ENCODE measurements at regions not wholly inside any gene's neighbourhood (a gene's known extent, or its start where the extent isn't known, plus 50 kb on each side); places are given as distances from the start of the nearest gene placed in this dataset.
A peak's percentile ranks its signal among the peaks of the same experiment; 100 is the strongest.

GRCh38 chr1:234866007-234866866 is 256.3 kb upstream of the IRF2BP2 start:
- no peak for DNase-seq (ENCODE audit: low read depth in 1 of 2, low spot score in 1 of 2)
- TF ChIP-seq JUND (IDR thresholded peaks at IDR 0.05; ENCODE audit: low read depth) = no peak
- in situ Hi-C loops (cut with HindIII; ENCODE audit: low pct_unique_long_range_greater_than_20kb, low sequenced_read_pairs) = no loop called here

DNA sequence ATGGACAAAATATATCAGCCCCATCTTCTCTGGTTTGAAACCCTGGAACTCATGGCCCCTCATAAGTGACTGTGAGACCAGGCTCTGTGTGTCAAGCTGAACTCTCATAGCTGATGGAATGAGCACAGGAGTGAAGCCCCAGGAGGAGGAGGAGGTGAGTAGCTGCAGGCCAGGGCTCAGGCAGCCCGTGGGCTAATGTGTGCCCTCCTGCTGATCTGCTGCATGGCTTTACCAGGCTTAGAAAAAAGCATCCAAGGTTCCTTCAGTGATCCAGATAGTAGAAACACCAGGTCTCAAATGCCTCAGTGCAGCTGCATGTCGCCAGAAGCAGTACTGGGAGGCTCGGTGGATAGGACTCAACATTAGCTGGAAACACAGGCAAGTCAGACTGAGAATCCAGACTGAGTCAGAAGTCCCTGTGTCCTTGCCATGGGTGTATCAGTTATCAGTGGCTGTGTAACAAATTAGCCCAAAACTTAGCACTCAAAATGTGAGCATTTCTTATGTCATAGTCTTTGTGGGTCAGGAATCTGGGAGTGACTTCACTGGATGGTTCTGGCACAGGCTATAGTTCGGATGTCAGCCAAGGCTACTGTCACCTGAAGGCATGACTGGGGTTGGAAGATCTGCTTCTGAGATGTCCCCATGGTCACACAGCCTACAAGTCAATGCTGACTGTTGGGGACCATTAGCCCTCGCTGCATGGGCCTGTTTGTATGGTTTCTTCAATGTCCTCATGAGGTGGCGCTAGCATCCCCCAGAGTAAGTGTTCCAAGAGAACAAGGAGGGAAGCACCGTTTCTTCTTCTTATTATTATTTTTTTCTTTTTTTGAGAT is 255.4 kb upstream of the IRF2BP2 start:
- in situ Hi-C loops (cut with HindIII; ENCODE audit: low pct_unique_long_range_greater_than_20kb, low sequenced_read_pairs) = no loop called here
- DNase-seq (ENCODE audit: low read depth in 1 of 2, low spot score in 1 of 2) = no peak

GRCh38 chr1:234864116-234864515 is 254.1 kb upstream of the IRF2BP2 start:
- TF ChIP-seq JUND (IDR thresholded peaks at IDR 0.05; ENCODE audit: low read depth) = no peak
- DNase-seq (ENCODE audit: low read depth in 1 of 2, low spot score in 1 of 2) = no peak
- in situ Hi-C loops (cut with HindIII; ENCODE audit: low pct_unique_long_range_greater_than_20kb, low sequenced_read_pairs) = no loop called here

More for the DNA sequence above, 255.4 kb upstream of the IRF2BP2 start:
- TF ChIP-seq JUND (IDR thresholded peaks at IDR 0.05; ENCODE audit: low read depth) = no peak

DNA sequence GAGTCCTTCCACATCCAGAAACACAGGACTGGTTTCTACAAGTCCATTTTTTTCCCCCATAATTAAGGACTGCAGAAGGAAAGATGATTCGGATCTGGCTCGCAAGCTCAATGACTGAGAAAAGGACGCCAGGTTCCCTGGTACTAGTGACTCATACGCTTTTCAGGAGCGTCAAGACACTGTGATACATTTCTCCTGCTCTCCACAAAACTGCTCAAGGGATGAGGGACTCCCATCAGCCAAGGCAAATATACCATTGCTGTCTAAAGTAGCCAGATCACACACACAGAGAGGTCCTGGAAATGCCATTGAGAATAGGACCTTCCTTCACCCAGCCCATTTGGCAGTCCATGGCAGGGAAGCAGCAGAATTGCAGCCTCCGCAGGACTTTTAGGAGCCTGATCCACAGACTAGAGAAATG is 253.6 kb upstream of the IRF2BP2 start:
- in situ Hi-C loops (cut with HindIII; ENCODE audit: low pct_unique_long_range_greater_than_20kb, low sequenced_read_pairs) = no loop called here
- DNase-seq (ENCODE audit: low read depth in 1 of 2, low spot score in 1 of 2) = no peak
- TF ChIP-seq JUND (IDR thresholded peaks at IDR 0.05; ENCODE audit: low read depth) = no peak

GRCh38 chr1:234862944-234863515 is 253.1 kb upstream of the IRF2BP2 start:
- no peak for TF ChIP-seq JUND (IDR thresholded peaks at IDR 0.05; ENCODE audit: low read depth)
- in situ Hi-C loops (cut with HindIII; ENCODE audit: low pct_unique_long_range_greater_than_20kb, low sequenced_read_pairs) = no loop called here
- DNase-seq (ENCODE audit: low read depth in 1 of 2, low spot score in 1 of 2) = no peak

DNA sequence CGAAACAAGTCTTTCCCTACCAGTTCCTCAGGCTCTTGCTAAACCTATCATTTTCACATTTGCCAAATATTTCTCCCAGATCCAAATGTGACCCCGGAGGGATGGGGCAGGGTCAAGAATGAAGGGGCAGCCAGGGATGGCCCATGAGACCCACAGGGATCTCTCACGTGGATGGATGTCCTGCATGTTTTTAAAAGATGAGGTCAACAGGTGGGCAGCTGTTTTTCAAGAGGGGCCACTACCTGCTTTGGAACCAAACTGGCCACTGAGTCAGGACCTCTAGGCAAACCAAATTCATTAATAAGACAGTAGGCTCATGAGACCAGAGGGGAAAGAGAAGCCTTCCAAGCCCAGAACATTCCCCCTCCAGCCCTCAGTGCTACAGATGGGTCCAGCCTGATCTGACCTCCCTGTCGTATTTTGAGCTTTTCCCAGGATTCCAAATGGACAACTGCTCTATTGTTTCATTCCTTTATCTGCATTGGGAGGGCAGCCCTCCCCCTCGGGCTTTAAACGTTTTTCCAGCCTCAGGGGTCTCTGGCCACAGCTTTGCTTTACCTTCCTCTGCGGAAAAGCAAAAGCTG is 252.5 kb upstream of the IRF2BP2 start:
- TF ChIP-seq JUND (IDR thresholded peaks at IDR 0.05; ENCODE audit: low read depth) = no peak
- in situ Hi-C loops (cut with HindIII; ENCODE audit: low pct_unique_long_range_greater_than_20kb, low sequenced_read_pairs) = no loop called here
- DNase-seq (ENCODE audit: low read depth in 1 of 2, low spot score in 1 of 2) = no peak

DNA sequence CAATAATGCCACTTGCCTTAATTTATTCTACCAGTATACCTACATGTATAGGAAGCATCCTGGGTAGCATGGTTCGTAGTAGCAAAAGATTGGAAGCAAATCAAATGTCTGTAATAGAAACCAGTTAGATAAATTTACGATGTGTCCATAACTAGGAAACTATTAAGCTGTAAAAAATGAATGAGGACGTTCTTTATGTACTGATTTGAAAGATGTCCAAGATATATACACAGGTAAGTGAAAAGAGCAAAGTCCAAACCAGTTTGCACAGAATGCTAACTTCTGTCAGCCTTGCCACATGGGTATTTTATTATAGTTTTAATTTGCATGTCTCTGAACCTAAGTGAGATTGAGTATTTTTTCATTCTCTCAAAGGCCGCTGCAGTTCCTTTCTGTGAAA is 251.8 kb upstream of the IRF2BP2 start:
- TF ChIP-seq JUND (IDR thresholded peaks at IDR 0.05; ENCODE audit: low read depth) = no peak
- peak in 1 of 2 experiments; percentile 59 for DNase-seq (ENCODE audit: low read depth in 1 of 2, low spot score in 1 of 2)
- in situ Hi-C loops (cut with HindIII; ENCODE audit: low pct_unique_long_range_greater_than_20kb, low sequenced_read_pairs) = no loop called here

DNA sequence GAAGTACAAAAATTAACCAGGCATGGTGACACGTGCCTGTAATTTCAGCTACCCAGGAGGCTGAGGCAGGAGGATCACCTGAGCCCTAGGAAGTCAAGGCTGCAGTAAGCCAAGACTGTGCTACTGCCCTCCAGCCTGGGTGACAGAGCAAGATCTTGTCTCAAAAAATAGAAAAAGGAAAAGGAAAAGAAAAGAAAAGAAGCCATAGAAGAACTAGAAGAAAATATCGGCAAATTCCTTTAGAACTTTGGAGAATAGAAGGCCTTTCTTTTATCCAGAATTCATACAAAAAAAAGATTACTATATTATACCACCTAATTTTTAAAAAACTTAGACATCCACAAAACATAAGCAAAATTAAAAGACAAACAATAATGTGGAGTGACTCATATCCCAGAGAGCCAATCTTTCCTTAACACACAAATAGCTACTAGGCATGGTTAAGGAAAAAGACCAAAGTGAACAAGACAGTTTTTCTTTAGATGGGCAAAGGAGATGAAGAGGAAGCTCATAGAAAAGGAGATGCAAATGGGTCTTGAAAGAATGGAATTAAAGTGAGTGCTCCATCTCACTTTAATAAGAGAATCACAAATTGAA is 251.1 kb upstream of the IRF2BP2 start:
- no peak for TF ChIP-seq JUND (IDR thresholded peaks at IDR 0.05; ENCODE audit: low read depth)
- DNase-seq (ENCODE audit: low read depth in 1 of 2, low spot score in 1 of 2) = no peak
- in situ Hi-C loops (cut with HindIII; ENCODE audit: low pct_unique_long_range_greater_than_20kb, low sequenced_read_pairs) = no loop called here

- peak in 1 of 2 experiments; percentile 55 for DNase-seq (ENCODE audit: low read depth in 1 of 2, low spot score in 1 of 2)
- in situ Hi-C loops (cut with HindIII; ENCODE audit: low pct_unique_long_range_greater_than_20kb, low sequenced_read_pairs) = no loop called here
- TF ChIP-seq JUND (IDR thresholded peaks at IDR 0.05; ENCODE audit: low read depth) = no peak
Measured at GRCh38 chr1:234858722-234859121, 248.7 kb upstream of the IRF2BP2 start.

DNA sequence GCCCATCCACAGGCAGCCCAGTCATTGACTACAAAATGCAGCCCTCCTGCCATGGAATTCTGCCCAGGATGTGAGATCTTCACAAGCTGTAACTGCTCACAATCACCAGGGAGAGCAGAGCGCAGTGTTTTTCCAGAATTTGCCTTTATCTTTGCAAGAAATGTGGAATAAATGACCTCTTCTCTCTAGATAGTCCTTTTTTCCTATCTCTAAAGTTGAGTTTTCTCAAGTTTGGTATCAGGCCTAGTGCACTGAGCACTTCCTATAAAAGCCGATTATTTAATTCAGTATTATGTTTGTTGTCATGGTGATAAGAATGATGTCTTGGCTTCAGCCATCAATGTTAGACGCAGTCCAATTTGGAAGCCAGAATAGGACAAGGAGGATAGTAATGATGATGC is 246.9 kb upstream of the IRF2BP2 start:
- in situ Hi-C loops (cut with HindIII; ENCODE audit: low pct_unique_long_range_greater_than_20kb, low sequenced_read_pairs) = no loop called here
- no peak for DNase-seq (ENCODE audit: low read depth in 1 of 2, low spot score in 1 of 2)
- no peak for TF ChIP-seq JUND (IDR thresholded peaks at IDR 0.05; ENCODE audit: low read depth)

DNA sequence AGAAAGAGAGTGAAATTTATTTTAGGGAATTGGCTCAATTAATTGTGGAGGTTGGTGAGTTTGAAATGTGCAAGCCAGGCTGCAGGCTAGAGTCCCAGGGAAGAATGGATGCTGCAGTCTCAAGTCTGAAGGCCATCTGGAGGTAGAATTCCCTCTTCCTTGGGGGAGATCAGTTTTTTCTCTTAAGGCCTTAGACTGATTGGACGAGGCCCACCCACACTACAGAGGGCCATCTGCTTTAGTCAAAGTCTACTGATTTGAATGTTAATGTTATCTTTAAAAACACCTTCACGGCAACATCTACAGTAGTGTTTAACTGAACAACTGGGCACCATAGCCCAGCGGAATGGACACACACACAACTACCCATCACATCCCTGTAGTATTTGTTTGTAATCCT is 245.9 kb upstream of the IRF2BP2 start:
- no peak for TF ChIP-seq JUND (IDR thresholded peaks at IDR 0.05; ENCODE audit: low read depth)
- no peak for DNase-seq (ENCODE audit: low read depth in 1 of 2, low spot score in 1 of 2)
- in situ Hi-C loops (cut with HindIII; ENCODE audit: low pct_unique_long_range_greater_than_20kb, low sequenced_read_pairs) = no loop called here

- no peak for DNase-seq (ENCODE audit: low read depth in 1 of 2, low spot score in 1 of 2)
- in situ Hi-C loops (cut with HindIII; ENCODE audit: low pct_unique_long_range_greater_than_20kb, low sequenced_read_pairs) = no loop called here
- no peak for TF ChIP-seq JUND (IDR thresholded peaks at IDR 0.05; ENCODE audit: low read depth)
Measured at GRCh38 chr1:234854645-234855039, 244.7 kb upstream of the IRF2BP2 start.
